ENCODE measurements at regions not wholly inside any gene's neighbourhood (a gene's known extent, or its start where the extent isn't known, plus 50 kb on each side); places are given as distances from the start of the nearest gene placed in this dataset.
"Not testable (repeated sequence)": the region's sequence is repeated elsewhere in the genome, so short reads cannot be mapped to it uniquely, and the experiment has no call there.

DNA sequence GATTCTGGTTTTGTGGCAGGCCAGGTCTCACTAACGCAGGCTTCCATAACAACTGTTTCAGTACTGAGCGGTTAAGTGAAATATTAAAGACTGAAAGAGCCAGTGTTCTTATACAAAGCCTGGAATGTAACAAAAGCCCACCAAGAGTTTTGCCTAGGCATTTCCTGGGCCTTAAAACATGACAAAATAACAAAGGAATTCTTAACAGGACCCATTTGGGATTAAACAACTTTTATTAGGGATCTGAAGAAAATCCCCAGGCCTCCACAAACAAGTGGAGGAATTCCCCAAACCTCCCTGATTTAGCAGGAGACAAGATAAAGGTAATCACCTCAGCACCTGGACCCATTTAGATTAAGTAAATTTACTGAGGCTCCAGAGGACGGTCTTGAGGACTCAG lies 799.7 kb upstream of the SPRY2 start:
- Mint-ChIP-seq H3K4me3 (no peak overlapping the region), H3K36me3 (no peaks in the 10 kb centered on the region), H3K4me1 (no peaks in the 10 kb centered on the region), H3K27ac (no peak overlapping the region), H3K27me3 (no peaks in the 10 kb centered on the region), H3K9me3 (peaks cover 1% of the 10 kb centered on the region)
- DNase-seq (ENCODE audit: low spot score in 2 of 2) (no peak), ATAC-seq (ENCODE audit: low read depth) (no peak)

DNA sequence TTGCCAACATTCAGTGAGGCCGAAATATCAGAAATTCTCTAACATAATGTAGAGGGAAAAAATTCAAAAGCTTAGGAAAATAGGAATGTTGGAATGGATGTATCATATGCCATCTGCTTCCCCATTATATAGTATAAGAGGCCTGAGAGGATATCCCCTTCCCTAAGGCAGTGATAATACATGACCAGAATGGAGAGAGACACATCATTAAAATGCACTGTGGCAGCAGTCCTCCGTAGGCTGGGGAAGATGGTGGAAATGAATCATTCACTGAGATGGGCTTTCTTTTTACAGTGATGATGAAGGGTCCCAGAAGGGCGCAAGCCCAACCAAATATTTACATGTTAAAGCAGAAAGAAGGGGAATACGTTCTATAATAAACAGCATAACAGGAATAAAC lies 799.1 kb upstream of the SPRY2 start:
- H3K4me3 Mint-ChIP-seq: no peak overlapping the region

DNA sequence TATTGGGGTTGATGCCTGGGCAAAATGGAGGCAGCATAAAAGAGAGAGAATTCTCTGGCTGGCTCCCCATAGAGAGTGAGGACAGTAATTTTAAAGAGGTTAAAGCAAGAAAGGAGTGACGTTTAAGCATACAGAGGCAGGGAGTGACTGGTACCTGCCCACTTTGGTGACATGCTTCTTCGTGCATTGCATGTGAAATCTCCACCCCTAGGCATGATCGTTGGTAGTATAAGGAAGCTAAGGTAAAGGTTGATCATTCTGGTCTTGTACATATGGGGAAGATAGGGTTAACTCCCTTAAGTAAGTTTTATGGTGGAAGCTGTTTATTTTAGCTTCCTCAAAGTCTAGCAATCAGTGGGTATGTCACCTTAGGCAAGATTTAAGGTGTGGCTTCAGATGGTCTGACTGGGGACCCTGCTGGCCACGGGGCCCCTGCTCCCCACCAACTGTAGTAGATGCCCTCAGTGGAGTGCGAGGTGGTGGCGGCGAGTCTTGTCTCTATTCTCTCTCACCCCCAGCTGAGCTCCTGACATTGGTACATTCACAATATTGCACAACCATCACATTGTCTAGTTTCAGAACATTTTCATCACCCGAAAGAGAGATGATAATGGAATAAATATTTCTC lies 797.5 kb upstream of the SPRY2 start:
- H3K4me1 Mint-ChIP-seq: no peaks in the 10 kb centered on the region
- no peak overlapping the region for H3K4me3 Mint-ChIP-seq
- H3K36me3 Mint-ChIP-seq: no peaks in the 10 kb centered on the region
- H3K9me3 Mint-ChIP-seq: no peaks in the 10 kb centered on the region
- H3K27me3 Mint-ChIP-seq: no peaks in the 10 kb centered on the region
- ATAC-seq (ENCODE audit: low read depth) (no peak), DNase-seq (ENCODE audit: low spot score in 2 of 2) (no peak)
- H3K27ac Mint-ChIP-seq: no peak overlapping the region

More for the DNA sequence above, 799.1 kb upstream of the SPRY2 start:
- DNase-seq (ENCODE audit: low spot score in 2 of 2) (no peak), ATAC-seq (ENCODE audit: low read depth) (no peak)
- Mint-ChIP-seq H3K27ac (no peak overlapping the region), H3K27me3 (no peaks in the 10 kb centered on the region), H3K4me1 (no peaks in the 10 kb centered on the region), H3K9me3 (no peaks in the 10 kb centered on the region), H3K36me3 (no peaks in the 10 kb centered on the region)

DNA sequence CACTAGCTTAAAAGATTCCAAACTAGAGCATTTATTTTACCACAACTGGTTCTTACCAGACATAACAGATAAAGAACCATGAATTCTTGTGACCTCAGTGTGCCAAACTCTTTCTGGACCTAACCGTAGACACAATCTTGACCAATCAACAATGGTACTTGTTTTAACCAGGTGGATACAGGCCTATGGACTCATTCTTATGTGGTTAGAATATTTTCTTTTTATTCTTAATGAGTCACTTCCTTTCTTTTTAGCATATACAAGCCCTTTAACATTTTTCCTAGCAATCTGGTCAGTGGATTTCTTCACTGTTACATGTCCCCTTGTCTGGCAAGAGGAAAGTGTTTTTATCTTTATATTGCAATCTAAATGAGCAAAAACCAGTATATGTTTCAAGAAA lies 792.1 kb upstream of the SPRY2 start:
- ATAC-seq (ENCODE audit: low read depth) (no peak), DNase-seq (ENCODE audit: low spot score in 2 of 2) (no peak)
- Mint-ChIP-seq H3K4me1 (no peaks in the 10 kb centered on the region), H3K36me3 (no peaks in the 10 kb centered on the region), H3K27ac (no peak overlapping the region), H3K9me3 (peaks cover 3% of the 10 kb centered on the region), H3K27me3 (no peaks in the 10 kb centered on the region), H3K4me3 (no peak overlapping the region)

DNA sequence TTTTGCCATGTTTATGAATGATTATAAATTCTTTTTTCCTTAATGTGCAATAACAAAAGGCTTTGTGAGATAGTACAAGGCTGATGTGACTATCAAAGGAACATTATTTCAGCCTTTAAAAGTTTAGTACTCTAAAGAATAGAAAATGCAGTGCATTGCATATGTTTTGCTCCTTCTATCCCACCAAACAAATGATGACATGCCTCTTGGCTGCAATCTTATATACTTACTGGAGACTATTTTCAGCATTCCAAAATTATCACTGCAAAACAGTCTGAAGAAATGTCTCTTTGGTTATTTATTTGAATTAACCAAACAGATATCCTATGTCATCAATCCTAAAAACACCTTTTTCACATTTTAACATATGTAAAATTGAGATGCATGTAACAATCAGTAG lies 776.5 kb upstream of the SPRY2 start:
- DNase-seq (ENCODE audit: low spot score in 2 of 2) (no peak), ATAC-seq (ENCODE audit: low read depth) (no peak)
- H3K9me3 Mint-ChIP-seq: no peaks in the 10 kb centered on the region
- H3K4me1 Mint-ChIP-seq: no peaks in the 10 kb centered on the region
- H3K27me3 Mint-ChIP-seq: no peaks in the 10 kb centered on the region
- H3K27ac Mint-ChIP-seq: no peak overlapping the region
- no peak overlapping the region for H3K4me3 Mint-ChIP-seq
- H3K36me3 Mint-ChIP-seq: no peaks in the 10 kb centered on the region

DNA sequence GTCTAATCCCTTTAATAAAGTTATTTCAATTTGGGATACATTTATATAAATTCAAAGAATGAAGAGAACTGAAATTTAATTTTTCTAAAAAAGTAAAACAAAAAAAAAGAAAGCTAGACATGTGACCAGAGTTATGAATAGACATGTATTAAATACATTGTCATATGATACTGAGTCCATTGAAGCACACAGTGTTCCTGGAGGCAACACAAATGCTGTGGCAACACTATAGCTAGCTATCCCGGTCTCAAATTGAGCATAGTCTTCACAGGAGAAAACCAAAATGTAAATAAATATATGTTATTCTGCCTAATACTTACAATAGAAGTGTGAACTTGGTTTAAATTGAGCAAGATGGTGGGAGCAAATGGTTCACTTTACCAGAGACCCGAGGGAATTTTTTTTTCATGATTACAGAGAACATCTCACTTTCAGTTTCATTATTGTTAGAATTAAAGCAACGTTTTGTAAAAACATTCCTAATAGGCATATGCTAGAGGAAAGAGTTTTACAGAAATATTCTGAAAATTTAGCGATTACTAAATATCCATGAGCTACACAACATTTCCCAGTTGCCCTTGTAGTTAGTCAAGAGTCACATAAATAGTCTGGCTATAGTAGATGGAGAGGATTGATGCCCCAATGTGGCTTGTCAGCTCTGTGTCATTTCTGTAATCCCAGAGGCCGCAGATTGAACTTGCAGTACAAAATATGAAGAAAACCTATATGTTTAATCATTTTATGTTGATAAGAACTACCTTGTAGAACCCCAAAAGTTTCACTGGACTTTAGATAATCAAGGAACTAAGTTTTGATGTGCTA lies 775.7 kb upstream of the SPRY2 start:
- no peak overlapping the region for H3K27ac Mint-ChIP-seq
- H3K27me3 Mint-ChIP-seq: no peaks in the 10 kb centered on the region
- H3K4me1 Mint-ChIP-seq: no peaks in the 10 kb centered on the region
- H3K36me3 Mint-ChIP-seq: no peaks in the 10 kb centered on the region
- ATAC-seq (ENCODE audit: low read depth) (no peak), DNase-seq (ENCODE audit: low spot score in 2 of 2) (no peak)
- H3K4me3 Mint-ChIP-seq: no peak overlapping the region
- no peaks in the 10 kb centered on the region for H3K9me3 Mint-ChIP-seq

DNA sequence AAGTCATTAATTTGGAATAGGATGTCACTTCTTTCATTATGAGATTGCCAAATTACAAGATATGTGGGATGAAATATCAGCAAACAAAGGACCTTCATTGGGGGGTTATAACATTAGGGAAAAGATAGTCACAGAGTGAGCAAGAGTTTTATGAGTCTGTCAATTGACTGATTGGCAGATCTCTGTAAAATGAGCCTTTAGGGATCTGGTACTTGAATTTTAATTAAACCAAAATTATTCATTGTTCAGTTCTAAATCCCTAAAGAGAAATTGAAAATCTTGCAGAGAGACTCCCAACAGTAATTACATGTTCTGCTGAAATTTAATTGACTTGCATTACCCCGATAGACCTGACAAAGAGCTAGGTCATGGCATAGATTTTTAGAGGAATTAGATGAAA lies 768.1 kb upstream of the SPRY2 start:
- Mint-ChIP-seq H3K9me3 (peaks cover 3% of the 10 kb centered on the region), H3K4me3 (no peak overlapping the region), H3K4me1 (no peaks in the 10 kb centered on the region), H3K27ac (no peak overlapping the region), H3K27me3 (no peaks in the 10 kb centered on the region), H3K36me3 (no peaks in the 10 kb centered on the region)
- DNase-seq (ENCODE audit: low spot score in 2 of 2): no peak
- ATAC-seq (ENCODE audit: low read depth): no peak

DNA sequence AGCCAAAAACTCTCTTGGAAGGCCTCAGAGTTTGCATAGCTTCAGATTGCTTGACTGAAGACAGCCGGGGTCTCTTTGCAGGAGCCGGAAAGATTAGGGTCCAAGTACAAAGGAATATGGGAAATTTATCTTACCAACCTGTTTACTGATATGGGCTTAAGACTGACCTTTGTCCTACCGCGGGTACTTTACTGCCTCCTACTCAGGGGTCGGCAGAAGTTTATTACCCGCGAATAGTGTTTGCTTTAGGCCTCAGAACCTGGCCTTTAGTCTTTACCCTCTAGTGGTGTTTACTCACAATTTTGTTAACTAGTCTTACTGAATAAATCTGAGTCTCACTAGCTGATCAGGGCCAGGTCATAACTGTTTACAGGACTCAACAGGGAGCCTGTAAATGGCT lies 765.4 kb upstream of the SPRY2 start:
- Mint-ChIP-seq H3K9me3 (peaks cover 3% of the 10 kb centered on the region), H3K4me3 (no peak overlapping the region), H3K4me1 (no peaks in the 10 kb centered on the region), H3K27me3 (no peaks in the 10 kb centered on the region), H3K36me3 (no peaks in the 10 kb centered on the region), H3K27ac (no peak overlapping the region)
- no peak for DNase-seq (ENCODE audit: low spot score in 2 of 2)
- no peak for ATAC-seq (ENCODE audit: low read depth)

DNA sequence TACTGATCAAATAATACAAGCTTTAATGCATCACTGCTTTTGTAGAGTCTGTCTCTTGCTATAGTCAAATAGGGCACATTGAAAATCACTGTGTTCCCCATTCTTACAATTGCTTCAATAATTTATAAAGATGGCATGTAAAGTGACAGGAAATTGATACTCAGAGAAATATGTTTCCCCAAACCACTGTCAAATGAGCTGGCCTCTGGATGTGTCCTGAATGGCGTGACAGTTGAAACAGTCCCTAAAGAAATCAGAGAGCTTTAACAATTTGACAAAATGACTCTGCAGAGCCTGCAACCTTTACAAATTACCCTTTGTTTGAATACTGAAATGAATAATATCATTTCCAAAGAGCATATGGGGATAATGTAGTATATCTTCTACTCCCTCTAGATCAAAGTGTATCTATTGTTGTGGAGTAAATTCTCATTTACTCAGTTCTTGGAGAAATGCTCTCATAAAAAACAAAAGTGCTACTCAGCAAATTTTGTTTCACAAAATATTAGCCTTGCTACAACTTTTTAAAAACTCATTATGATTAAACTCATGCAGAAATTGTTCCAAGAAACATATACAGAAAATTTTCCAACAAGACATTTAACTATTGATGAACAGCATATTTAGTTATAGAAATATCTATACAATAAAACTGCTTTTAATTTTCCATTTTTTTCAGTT lies 763.2 kb upstream of the SPRY2 start:
- no peak overlapping the region for H3K27ac Mint-ChIP-seq
- peaks cover 3% of the 10 kb centered on the region for H3K9me3 Mint-ChIP-seq
- H3K4me3 Mint-ChIP-seq: no peak overlapping the region
- H3K4me1 Mint-ChIP-seq: no peaks in the 10 kb centered on the region
- DNase-seq (ENCODE audit: low spot score in 2 of 2) (no peak), ATAC-seq (ENCODE audit: low read depth) (no peak)
- H3K36me3 Mint-ChIP-seq: no peaks in the 10 kb centered on the region
- no peaks in the 10 kb centered on the region for H3K27me3 Mint-ChIP-seq

DNA sequence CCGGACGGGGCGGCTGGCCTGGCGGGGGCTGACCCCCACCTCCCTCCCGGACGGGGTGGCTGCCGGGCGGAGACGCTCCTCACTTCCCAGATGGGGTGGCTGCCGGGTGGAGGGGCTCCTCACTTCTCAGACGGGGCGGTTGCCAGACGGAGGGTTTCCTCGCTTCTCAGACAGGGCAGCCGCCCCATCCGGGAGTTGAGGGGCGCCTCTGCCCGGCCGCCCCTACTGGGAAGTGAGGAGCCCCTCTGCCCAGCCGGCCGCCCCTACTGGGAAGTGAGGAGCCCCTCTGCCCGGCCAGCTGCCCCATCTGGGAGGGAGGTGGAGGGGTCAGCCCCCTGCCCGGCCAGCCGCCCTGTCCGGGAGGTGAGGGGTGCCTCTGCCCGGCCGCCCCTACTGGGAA lies 761.1 kb upstream of the SPRY2 start:
- H3K9me3 Mint-ChIP-seq; H3K4me1 Mint-ChIP-seq; ATAC-seq (ENCODE audit: low read depth): not testable (repeated sequence)

DNA sequence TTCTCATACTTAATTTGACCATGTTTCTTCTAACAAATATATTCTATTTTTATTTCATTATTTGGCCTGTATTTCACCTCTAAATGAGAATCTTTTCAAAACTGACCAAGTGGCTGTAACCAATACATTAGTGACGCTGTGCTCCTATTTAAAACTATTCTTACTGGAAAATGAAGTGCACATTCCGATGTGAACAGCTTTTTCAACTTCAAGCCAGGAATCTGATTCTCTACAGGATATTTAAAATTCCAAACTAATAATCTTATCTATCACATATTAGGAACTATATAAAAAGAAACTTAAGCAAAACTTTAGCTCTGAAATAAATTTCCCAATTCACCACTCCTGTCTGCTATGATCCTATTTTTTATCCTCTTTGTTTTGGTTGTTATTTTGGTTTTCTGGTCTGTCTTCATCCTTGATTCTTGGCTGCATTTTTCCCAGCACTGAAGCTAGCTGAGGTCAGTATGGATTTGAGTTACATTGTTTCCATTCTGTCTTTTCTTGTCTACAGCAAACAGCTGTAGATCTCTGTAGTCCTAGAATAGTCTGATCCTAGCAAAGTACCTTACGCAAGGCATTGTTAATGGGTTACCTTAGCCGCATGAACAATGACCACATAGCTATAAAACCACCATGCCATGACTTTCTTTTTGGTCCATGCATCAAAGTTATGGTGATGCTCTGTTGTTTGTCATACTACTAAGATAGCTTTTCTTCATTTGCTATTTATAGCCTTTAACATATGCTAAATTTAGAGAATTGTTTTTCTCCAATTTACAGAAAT lies 748.6 kb upstream of the SPRY2 start:
- peaks cover 1% of the 10 kb centered on the region for H3K9me3 Mint-ChIP-seq
- H3K27ac Mint-ChIP-seq: no peak overlapping the region
- no peaks in the 10 kb centered on the region for H3K4me1 Mint-ChIP-seq
- ATAC-seq (ENCODE audit: low read depth) (no peak), DNase-seq (ENCODE audit: low spot score in 2 of 2) (no peak)
- no peaks in the 10 kb centered on the region for H3K27me3 Mint-ChIP-seq
- no peak overlapping the region for H3K4me3 Mint-ChIP-seq
- H3K36me3 Mint-ChIP-seq: no peaks in the 10 kb centered on the region

More for the DNA sequence above, 761.1 kb upstream of the SPRY2 start:
- DNase-seq (ENCODE audit: low spot score in 2 of 2); H3K36me3 Mint-ChIP-seq; H3K4me3 Mint-ChIP-seq; H3K27me3 Mint-ChIP-seq; H3K27ac Mint-ChIP-seq: not testable (repeated sequence)

DNA sequence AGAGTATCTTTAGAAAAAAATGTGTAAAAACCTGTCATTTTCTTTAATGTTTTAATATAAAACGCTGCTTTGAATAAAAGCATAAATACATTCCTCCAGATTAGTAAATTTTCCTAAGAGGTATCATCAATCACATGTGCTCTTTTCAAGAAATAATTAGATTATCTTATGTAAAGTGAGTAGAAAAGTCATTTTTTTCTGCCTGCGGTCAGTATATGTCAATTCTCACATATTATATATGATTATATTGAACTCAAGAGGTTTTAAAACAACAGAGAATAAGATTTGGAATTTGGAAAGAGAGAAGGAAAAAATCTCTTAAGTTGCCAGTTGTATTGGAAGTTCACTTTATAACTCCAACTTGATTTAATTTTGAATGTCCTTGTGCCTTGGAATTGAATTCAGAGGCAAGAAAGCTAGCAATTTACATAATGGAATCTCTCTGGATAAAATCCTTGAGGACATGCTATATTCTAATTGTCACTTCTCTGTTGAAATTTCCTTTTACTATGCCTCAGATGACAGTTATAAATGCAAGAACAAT lies 740.1 kb upstream of the SPRY2 start:
- H3K36me3 Mint-ChIP-seq: no peaks in the 10 kb centered on the region
- H3K9me3 Mint-ChIP-seq: peaks cover 1% of the 10 kb centered on the region
- H3K27ac Mint-ChIP-seq: no peak overlapping the region
- H3K4me1 Mint-ChIP-seq: no peaks in the 10 kb centered on the region
- H3K4me3 Mint-ChIP-seq: no peak overlapping the region
- DNase-seq (ENCODE audit: low spot score in 2 of 2) (no peak), ATAC-seq (ENCODE audit: low read depth) (no peak)
- no peaks in the 10 kb centered on the region for H3K27me3 Mint-ChIP-seq

DNA sequence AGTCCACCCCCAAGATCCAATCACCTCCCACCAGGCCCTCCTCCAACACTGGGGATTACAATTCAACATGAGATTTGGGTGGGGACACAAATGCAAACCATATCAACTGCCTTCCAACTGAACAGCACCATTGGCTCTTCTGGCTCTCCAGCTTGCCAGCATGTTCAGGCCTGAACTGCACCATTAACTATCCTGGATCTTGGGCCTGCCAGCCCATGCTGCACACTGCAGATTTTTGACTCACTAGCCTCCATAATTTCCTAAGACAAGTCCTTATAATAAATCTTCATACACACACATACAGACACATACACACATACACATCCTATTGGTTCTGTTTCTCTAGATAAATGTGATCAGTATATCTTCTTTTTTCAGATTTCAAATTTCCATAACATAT lies 737.1 kb upstream of the SPRY2 start:
- ATAC-seq (ENCODE audit: low read depth) (no peak), DNase-seq (ENCODE audit: low spot score in 2 of 2) (no peak)
- Mint-ChIP-seq H3K27ac (no peak overlapping the region), H3K9me3 (peaks cover 3% of the 10 kb centered on the region), H3K4me1 (no peaks in the 10 kb centered on the region), H3K36me3 (no peaks in the 10 kb centered on the region), H3K4me3 (no peak overlapping the region), H3K27me3 (no peaks in the 10 kb centered on the region)

DNA sequence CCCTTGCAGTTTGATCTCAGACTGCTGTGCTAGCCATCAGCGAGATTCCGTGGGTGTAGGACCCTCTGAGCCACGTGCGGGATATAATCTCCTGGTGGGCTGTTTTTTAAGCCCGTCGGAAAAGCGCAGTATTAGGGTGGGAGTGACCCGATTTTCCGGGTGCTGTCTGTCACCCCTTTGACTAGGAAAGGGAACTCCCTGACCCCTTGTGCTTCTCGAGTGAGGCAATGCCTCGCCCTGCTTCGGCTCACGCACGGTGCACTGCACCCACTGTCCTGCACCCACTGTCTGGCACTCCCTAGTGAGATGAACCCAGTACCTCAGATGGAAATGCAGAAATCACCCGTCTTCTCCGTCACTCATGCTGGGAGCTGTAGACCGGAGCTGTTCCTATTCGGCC lies 728.9 kb upstream of the SPRY2 start:
- not testable (repeated sequence) for H3K36me3 Mint-ChIP-seq; H3K9me3 Mint-ChIP-seq; H3K4me1 Mint-ChIP-seq; DNase-seq (ENCODE audit: low spot score in 2 of 2); H3K4me3 Mint-ChIP-seq; ATAC-seq (ENCODE audit: low read depth); H3K27ac Mint-ChIP-seq; H3K27me3 Mint-ChIP-seq

All from memory B cell (primary cell).